ENCODE measurements at regions not wholly inside any gene's neighbourhood (a gene's known extent, or its start where the extent isn't known, plus 50 kb on each side); places are given as distances from the start of the nearest gene placed in this dataset.

- TF ChIP-seq CTCF (IDR thresholded peaks at IDR 0.05; ENCODE audit: poor library complexity, severe bottlenecking) (no peak), POLR2AphosphoS5 (IDR thresholded peaks at IDR 0.05) (no peak), REST (IDR thresholded peaks at IDR 0.05; ENCODE audit: borderline replicate concordance) (no peak), SMC3 (conservative IDR thresholded peaks at IDR 0.05; ENCODE audit: poor library complexity) (no peak), RAD21 (conservative IDR thresholded peaks at IDR 0.05) (no peak), EZH2 (IDR thresholded peaks at IDR 0.05; ENCODE audit: borderline replicate concordance, insufficient read depth, low read length, poor library complexity, severe bottlenecking) (no peak)
Measured at GRCh38 chr4:3710451-3711182, 55.6 kb upstream of the ADRA2C start.

All from neural cell (in vitro differentiated cells).